HuH-7.5 (cell line): ENCODE measurements at regions not wholly inside any gene's neighbourhood (a gene's known extent, or its start where the extent isn't known, plus 50 kb on each side); places are given as distances from the start of the nearest gene placed in this dataset.
A peak's percentile ranks its signal among the peaks of the same experiment; 100 is the strongest.

Source experiments
- DNase-seq: peaks from one replicate; pipeline ENCODE4 v3.0.0; 2011; ENCODE audit warnings: low spot score

DNA sequence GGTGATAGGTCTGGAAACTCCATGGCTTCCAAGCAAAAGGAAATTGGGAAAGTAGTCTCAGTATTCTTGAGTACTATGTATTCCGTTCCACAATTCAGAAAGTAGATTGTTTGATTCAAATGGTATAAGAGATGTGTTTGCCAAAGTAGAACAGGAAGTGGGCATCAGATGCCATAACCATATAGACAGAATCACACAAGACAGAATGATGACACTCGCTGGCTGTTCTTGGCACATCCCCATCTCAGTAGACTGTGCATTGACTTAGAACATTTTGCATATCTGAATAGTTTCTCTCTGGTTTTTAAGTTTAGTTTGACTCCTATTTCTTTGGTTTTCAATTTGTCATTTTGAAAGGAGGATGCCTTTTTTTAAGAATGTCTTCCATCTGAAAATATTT lies 221.1 kb upstream of the RGS6 start:
- DNase-seq: no peak

DNA sequence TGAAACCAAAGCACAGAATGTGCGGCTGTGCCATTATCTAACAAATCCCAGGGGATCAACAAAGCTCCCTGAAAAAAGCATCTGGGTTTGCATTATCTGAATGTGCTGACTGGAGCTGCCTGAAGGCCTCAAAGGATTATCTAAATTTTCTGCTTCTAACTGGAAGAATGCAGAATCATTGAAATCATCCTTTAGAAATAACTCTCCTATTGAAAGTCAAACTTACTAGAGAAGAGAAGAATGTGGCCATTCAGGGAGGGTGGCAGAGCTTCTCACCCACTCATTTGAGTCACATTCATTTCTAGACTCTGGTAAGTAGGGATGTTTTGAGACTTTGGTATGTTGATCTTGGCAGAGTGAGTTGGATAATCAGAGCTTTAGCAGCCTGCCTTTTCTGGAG lies 220.6 kb upstream of the RGS6 start:
- DNase-seq: no peak

DNA sequence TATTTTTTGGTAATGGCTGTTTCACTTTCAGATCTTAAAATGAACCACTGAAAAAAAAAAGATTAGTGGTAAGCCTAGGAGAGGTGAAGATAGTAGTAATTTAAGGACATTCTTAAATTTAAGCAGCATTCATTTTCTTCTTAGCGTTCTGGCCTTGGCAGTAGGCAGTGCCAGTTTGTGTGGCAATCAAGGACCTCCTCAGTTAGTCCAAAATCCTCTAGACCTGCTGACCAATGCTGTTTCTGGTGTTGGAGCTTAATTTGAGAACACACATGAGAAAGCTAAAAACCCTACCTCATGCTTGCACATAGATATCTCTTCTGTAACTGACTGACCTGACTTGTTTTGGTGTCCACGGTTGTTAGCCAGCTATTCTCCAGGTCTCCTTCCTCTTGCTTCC lies 219.8 kb upstream of the RGS6 start:
- DNase-seq: no peak

DNA sequence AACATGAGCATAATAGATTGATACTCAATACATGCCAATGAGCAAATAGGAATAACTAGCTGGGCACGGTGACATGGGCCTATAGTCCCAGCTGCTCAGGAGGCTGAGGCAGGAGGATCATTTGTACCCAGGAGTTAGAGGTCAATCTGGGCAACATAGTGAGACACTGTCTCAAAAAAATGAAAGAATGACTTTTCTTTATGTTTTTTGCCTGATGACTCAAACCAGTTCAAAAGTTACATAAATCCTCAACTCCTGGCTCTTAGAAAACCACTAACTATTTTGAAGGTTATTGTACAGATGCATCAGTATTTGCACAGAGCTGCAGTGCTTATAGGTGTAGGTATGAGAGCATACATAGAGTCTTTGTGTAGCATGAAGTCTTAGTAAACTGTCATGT lies 219.2 kb upstream of the RGS6 start:
- no peak for DNase-seq

DNA sequence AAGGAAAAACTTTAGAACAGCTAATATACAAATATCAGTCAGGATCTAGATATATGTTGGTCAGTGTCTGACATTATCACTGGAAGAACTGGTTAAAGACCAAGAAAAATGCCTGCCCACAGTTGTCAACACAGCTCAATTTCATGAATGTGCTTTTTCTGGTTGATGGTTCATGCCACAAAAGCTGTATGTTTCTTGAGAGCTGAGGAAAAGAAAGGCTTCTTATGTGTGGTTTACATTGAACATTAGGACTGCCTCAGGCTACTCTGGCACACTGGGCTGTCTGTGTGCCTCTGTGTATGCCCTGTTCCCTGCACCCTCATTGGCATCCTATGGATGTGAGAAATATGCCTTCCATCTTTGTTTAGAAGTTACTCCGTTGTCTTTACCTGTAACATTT lies 218.8 kb upstream of the RGS6 start:
- no peak for DNase-seq

DNA sequence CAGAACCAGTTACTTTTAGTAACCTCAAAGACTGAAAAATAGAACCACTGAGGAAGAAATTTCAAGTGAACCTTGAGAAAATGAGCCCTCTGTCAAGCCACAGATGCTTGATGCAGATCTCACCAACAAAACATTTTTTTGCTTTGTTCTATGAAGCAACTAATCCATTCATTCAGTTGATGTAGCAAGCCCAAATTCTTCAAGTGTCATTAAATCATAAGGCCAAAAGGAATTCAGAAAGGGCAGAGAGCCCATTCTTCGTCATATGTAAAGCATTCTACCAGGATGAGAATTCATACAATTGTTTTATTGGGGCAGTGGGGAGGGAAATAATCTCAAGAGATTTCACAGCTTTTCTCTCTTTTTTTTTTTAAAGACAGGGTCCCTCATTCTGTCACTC lies 218.0 kb upstream of the RGS6 start:
- no peak for DNase-seq

DNA sequence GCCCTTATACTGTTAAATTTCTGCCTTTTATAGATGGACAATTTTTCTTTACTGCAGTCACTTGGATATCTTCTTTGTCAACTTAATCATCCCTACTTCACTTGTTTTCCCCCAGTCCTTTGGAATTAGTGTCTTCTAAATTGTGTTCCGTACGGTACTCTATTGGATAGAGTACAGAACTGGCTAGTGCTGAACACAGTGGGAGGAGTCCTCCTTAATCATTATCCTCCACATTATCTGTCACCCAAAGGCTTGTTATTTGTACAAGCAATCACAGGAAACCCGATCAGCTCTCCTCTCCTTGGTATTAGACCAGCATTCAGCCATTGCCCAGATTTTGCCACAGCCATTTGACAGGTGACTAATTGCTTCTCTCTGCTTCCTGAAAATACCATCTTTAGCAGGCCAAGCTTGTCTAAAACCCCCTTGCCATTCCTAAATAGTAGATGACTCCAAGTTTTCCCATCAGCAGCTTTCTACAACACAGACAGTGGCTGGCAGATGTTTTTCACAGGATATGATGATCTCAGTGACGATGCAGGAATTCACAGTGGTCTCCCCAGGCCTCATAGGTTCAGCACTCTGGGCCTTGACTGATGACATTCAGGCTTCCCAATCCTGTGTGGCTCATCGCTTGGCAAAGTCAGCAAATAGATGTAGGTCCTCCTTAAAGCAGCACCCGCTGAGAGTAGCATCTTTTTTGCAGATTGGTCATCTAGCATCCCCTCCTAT lies 216.0 kb upstream of the RGS6 start:
- no peak for DNase-seq

DNA sequence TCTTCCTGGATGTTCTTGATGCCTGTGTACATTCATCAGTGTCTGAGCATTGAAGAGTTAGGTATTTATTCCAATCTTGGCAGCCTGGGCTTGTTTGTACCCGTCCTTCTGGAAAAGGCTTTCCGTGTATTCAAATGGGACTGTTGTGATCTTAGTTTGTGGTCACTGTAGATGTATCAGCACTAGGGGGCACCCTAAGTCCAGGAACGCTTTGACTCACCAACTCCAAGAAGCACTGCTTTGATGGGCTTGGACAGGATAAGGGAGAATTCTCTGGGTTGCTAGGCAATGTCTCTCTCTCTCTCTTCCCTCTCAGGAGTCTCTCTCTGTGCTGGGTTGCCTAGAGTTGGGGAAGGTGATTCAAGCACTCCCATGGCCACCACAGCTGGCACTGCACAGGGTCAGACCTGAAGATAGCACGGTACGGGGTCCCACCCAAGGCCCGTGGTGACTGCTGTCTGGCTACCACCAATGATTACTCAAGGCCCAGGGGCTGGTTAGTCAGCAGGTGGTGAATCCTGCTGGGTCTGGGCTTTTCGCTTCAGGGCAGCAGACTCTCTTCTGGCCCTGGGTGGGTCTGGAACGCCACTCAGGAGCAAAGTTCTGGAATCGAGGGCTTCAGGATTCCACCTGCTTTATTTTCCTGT lies 211.1 kb upstream of the RGS6 start:
- DNase-seq: peak; percentile 20

DNA sequence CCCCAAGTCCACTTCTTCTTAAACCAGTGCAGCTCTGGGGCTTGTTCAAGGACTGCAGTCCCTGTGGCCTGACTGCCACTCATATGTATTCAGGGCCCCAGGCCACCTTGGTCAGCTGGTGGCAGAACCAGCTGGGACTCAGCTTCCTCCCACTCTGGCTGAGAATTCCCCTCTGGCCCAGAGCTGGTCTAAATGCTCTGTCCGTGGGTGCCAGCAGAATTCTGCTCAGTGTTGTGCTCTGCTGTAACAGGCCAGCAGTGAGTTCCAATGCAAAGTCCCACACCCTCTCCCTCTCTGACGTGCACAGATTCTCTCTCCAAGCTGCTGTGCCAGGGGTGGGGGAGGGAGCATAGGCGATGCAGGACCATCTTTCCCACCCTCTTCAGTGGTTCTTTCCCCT lies 210.4 kb upstream of the RGS6 start:
- no peak for DNase-seq

DNA sequence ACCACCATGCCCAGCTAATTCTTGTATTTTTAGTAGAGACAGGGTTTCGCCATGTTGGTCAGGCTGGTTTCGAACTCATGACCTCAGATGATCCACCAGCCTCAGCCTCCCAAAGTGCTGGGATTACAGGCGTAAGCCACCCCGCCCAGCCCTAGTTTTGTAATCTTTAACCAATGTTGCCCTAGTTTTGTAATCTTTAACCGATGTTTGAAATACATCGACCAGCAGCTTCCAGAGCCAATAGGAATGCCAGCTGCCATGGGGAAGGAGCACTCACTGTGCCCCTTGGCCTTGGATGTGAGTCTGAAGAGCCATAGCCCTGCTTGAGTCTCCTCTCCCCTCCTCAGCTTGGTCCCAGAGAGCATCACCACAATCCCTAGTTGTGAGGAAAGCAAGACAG lies 209.3 kb upstream of the RGS6 start:
- no peak for DNase-seq

DNA sequence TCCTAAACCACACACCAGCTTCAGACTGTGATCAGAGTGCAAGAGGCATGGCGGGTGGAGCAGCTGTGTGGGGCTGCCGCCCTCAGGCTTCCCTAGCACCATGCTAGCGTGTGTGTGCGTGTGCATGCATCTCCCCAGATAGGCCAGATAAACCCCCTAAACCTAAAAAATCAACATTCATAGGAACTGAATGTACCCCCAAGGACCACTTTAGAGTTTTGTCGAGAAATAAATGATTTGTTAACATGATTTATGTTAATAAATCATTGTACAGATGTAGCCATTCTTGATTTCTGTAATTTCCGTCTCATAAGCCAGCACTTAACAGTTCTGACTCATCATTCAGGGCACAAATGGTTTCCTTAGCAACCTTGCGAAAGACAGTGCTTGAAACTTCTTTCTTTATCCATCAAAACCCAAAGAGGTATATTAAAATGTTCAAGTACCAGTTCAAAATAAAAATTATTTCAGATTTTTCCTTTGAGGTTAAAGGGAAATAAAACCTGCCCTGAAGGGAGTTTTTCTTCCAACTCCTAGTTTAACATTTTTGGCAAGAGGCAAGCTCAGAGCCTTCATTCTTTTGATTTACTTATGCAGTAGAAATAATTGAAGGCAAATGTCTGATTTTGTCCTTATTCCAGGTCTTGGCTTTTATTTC lies 206.2 kb upstream of the RGS6 start:
- DNase-seq: no peak

DNA sequence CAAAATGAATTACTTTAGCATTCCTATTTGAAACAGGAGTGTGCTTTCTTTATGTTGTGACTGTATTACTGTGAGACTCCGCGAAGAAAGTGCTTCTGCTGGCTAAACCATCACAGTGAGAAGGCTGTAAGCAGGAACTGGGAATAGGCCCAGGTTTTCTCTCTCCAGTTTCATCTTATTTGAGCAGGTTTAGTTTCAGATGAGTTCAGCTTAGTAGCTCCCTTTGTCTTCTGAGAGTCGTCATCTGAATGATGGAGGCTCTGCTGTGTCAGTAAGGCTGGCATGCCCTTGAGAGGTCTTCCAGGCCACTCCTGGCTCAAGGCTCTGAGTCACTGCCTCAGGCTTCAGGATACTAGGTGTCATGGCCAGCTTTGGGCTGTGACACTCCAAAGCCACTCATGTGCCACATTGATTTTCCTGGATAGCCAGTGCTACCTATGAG lies 205.6 kb upstream of the RGS6 start:
- DNase-seq: no peak

DNA sequence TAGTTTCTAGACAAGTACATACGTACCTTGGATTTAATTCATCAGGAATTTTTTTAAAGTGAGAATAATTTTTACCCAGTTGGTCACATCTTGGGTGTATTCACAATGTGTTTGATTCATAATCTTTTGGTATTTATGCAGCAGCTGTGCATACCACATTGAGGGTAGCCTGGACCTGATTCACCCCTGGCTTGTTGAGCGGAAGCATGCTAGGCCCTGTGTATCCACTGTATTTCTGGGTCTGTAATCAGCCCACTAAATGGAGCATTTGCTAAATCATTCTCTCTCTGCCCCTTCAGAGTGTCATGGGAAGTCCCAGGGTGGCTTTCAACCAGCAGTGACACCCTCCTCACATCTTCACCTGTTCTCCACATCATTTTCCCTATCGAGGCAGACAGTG lies 203.8 kb upstream of the RGS6 start:
- DNase-seq: no peak

DNA sequence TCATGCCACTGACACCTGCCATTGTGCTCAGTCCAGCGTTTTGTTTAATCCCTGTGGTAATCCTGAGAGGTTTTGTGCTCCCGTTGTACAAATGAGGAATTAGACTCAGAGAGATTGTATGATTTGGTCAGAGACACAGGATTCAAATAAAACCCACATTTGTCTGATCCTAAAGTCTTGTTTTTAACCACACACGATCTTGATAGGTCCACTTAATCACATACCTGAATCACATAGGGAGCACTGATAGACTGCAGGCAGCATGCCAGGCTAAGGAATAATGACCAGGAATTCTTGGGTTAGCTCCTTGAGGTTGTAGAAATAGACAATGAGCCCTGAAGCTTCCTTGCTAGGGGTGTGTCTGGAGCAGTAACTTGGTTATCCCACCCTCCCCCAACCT lies 202.6 kb upstream of the RGS6 start:
- DNase-seq: no peak

DNA sequence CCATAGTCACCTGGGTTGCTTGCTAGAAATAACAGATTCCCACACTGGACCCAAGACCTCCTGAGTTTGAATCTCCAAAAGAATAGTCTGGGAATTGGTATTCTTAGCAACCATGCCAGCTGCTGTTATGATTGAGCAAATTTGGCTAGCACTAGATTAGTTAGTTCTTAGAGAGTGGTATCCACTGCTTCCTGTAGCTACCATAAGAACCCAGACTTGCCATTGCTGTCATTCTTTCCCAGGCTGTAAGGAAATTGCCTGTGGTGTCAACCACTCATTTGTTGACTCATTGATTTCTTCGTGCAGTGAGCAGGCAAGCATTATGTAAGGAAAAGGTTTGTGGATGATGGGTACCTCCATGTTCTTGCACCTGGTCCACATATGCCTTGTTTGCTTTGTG lies 201.8 kb upstream of the RGS6 start:
- DNase-seq: no peak

DNA sequence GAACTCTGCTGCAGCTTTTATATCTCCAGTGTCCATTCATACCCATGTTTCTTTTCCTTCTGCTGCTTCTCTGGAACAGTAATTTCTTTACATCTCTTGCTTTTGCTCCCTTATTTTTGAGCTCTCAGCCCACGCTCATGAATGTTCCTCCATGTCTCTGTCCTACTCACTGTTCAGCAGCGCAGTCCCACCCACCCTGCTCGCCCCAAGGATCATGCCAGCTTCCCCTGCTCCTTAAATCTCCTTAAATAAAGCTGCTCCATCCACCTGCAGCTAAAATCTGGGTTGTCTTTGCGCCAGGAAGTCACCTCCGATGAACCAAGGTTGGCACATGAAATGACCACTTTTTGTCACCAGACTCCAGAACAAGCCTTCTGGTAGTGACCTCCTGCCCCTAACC lies 201.1 kb upstream of the RGS6 start:
- no peak for DNase-seq

DNA sequence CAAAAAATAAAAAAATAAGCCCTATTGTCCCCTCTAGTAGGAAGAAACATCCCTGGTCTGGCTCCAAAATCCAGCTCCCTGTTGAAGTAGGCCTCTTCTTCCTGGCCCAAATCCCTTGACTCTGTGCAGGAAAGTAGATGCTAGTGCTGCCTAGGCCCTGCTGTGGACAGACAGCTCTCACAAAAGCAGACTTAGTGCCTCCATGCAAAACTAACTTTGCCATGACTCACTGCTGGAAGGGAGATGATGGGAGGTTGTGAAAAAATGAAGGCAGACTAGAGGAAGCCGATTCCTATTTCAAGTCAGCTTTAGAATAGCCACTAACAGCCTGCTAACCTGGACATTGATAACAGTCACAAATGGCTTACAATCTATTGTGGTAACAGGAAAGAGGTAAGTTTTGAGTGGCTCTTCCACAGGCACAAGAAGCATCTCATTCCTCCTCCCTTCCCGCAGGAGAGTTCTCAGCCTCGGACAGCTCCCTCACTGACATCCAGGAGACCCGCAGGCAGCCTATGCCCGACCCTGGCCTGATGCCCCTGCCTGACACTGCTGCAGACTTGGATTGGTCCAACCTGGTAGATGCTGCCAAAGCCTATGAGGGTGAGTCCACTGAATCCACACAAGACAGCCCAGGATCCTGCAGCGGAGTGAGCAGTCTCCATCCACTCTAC lies 198.9 kb upstream of the RGS6 start:
- DNase-seq: no peak

DNA sequence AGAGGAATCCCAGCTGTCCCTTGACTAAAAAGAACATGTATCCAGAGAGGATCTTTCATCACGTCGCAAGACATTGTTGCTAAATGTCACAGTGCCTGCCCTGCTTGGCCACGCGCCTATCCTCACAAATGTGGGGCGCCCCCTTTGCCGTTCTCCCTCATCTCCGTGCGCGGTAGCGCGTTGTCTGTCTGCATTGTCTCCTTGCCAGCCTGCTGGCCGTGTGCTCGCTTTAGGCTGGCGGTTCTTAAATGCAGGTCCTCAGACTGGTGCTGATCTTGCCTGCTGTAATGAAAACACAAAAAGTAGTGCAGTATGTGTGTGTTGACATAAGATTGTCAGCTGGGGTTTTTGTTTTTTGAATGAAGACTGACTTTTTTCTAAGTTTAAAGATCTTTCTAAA lies 198.2 kb upstream of the RGS6 start:
- no peak for DNase-seq

DNA sequence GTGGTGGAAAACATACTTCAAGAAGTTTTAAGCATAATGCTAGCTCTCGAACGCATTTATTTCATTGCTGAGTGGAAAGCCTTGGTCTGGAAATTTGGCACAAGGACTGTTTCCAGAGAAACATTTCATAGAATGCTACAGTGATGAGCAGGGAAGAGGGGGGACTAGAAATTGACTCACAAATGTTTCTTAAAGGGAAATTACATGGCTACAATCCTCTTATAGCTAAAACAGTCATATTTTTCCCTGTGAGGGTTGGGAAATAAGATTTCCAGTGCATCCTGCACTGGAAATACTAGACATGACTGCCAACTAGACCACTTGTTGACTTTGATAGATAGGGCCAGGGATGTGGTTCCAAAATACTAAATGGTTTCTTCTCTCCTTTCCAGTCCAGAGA lies 197.3 kb upstream of the RGS6 start:
- no peak for DNase-seq

DNA sequence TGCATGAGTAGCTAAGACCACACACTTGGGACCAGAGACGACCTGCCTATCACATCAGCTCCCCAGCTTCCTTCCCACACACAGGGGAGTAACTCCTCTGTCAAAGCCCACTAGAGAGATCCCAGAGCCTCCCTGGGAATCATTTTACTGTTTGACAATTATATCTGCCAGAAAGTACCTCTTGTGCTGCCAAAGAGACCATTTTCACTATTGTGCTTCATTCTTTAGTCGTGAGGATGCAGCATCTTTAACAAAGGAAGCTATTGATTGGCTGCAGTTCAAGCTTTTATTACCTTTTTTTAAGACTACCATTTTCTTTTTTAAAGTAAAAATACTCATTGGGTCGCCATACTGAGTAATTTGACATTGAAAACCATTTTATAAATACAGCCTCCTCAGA lies 194.5 kb upstream of the RGS6 start:
- no peak for DNase-seq

DNA sequence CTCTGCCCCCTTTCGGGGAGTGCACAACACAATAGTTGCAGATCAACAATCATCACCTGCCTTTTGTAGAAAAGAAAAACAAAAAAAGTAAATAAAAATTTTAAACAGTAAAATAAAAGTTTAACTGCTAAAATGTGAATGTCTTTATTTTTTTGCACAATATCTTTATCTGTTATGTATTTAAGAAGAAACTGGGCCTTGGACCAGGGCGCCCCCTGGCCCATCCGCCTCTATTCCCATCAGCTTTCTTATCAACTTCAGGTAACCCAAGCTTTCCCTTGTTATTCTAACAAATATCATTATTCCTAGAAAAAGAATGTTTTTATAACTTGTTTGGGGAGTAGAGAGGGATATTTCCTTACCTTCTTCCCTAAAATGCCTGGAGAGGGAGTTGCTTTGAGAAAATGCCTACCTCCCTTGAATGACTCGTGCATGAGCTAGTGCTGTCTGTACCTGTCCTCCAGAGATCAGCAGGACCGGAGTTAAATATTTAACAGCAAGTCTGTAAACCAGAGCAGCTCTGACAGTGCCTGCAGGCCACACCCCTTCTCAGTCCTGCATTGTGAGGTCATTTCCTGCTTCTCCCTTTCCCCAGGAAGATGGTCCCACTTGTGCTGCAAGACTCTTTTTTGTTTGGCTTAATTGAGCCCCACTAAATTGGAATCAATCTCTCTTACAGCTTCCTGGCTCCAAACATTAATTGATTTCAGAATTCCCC lies 192.8 kb upstream of the RGS6 start:
- DNase-seq: peak; percentile 35

DNA sequence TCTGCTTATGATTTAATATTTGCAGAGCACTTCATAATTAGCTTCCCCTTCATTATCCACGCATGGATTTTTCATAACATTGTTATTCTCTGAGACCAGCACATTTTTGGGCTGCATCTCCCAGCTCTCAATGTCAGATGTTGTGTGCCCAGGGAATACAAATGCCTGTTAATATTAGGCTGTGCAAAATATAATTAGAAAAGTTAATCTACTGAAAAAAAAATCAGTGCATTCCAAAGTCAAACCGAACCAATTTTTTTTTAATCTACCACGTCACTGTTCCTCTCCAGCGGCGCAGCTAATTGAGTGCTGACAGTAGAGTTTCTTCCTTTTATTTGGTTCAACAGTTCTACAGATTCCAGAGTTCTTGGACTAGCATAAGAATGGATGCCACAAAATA lies 191.0 kb upstream of the RGS6 start:
- no peak for DNase-seq
